ENCODE measurements at regions not wholly inside any gene's neighbourhood (a gene's known extent, or its start where the extent isn't known, plus 50 kb on each side); places are given as distances from the start of the nearest gene placed in this dataset.

DNA sequence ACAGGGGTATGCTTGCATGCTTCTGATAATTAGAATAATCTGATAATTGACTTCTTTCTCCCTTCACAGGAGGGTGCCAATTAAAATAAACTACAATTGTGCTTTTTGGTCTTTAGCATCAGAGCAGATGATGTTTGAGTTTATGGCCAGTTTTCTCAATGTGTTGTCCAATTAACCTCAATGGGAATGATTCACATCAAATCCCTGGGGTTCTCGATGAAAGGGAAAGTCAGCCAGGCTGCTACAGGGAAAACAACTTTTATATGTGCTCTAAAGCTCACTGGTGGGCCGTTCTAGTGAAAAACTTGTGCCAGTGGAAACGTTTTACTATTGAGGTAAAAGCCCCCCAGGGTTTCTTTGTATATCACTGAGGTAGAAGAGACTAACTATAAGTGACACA, 887.3 kb upstream of the CRIM1 start:
- TF ChIP-seq, protein P1, sequence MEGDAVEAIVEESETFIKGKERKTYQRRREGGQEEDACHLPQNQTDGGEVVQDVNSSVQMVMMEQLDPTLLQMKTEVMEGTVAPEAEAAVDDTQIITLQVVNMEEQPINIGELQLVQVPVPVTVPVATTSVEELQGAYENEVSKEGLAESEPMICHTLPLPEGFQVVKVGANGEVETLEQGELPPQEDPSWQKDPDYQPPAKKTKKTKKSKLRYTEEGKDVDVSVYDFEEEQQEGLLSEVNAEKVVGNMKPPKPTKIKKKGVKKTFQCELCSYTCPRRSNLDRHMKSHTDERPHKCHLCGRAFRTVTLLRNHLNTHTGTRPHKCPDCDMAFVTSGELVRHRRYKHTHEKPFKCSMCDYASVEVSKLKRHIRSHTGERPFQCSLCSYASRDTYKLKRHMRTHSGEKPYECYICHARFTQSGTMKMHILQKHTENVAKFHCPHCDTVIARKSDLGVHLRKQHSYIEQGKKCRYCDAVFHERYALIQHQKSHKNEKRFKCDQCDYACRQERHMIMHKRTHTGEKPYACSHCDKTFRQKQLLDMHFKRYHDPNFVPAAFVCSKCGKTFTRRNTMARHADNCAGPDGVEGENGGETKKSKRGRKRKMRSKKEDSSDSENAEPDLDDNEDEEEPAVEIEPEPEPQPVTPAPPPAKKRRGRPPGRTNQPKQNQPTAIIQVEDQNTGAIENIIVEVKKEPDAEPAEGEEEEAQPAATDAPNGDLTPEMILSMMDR (conservative IDR thresholded peaks at IDR 0.05; ENCODE audit: control insufficient read depth, insufficient read depth, low read depth, low read length): no peak
- H3K4me3 ChIP-seq (ENCODE audit: control insufficient read depth, low read depth, low read length): no peak overlapping the region
- DNase-seq (ENCODE audit: low read depth): no peak

DNA sequence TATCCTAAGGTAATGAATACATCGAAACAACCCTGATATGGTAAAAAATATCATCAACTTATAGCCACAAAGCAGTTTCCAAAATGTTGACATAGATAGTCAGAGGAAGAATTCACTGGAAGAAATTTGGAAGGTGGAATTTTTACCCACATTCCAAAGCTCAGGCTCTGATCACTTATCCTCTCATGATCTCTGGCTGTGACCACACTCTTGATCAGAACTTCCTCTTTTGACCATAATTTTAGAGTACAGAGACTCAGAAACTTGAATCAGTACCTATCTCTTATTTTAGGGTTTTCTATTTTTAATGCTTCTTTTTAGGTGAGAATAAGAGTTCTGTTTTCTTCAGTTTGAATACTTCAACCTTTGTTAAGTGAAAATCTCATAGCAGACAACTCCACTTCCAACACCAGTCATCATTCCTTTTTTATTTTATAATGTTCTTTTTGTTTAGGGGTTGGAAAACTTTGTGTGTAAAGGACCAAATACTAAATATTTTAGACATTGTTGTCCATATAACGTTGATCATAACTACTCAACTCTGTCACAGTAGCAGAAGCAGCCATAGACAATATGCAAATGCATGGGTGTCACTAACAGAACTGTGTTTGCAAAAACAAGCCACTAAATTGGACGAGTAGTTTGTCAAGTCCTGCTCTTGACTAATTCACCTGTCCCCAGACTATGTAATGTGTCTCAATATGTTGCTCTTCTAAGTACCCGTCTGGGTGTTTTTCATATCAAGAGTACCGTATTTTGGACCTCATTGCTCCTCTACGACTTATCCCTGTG, 891.6 kb upstream of the CRIM1 start:
- H3K4me3 ChIP-seq (ENCODE audit: control insufficient read depth, low read depth, low read length): no peak overlapping the region
- TF ChIP-seq, protein P1 (conservative IDR thresholded peaks at IDR 0.05; ENCODE audit: control insufficient read depth, insufficient read depth, low read depth, low read length): no peak
- DNase-seq (ENCODE audit: low read depth): no peak

DNA sequence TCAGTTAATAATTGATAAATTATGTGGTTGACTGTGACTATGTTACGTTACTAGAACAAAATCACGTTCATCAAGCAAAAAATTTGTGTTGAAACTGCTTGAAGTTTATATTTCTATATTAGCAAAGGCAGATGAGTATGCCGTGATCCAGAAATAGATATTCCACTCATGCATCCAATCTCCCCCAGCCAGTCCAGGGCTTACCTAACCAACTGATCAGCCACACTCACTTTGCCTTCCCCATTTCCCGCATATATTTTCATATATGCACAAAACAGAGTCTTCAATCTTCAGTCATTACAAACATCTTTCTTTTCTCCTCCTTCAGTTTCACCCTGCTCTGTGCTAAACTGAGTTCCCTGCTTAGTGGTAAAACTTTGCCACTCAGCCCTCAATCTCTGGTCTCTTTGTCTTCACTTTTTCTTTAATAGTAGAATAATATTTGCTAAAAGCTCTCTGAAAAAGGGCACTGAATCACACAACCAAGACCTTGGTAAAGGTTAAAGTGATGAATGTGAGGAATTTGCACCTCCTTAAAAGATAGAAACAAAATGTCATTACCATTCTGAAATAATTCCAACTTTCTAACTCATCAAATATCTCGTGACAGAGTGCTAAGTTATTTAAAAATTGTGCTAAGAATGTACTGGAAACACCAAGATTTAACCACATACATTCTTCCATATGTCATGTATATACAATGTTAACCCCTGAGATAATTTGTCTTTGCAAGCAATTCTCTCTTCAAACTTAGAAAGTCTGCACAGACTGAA, 893.2 kb upstream of the CRIM1 start:
- no peak for DNase-seq (ENCODE audit: low read depth)
- TF ChIP-seq, protein P1 (conservative IDR thresholded peaks at IDR 0.05; ENCODE audit: control insufficient read depth, insufficient read depth, low read depth, low read length): no peak
- no peak overlapping the region for H3K4me3 ChIP-seq (ENCODE audit: control insufficient read depth, low read depth, low read length)

DNA sequence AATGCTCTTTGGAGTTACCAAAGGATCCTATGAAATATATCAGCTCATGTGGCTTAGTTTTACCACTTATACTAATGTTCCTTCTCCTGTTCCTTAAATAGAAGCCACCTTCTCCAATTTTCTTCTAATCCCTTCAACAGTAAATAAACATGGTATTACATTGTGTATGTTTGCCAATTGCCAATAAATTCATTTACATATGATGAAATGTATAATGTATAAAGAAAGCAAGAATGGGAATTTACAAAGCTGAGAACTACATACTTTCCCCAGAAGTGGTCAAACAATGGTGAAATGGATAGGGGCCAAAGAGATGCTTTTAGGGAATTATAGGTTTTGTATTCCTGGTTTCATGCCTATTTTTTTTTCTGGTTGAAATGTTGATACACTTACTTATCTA, 894.2 kb upstream of the CRIM1 start:
- TF ChIP-seq, protein P1 (conservative IDR thresholded peaks at IDR 0.05; ENCODE audit: control insufficient read depth, insufficient read depth, low read depth, low read length): no peak
- no peak overlapping the region for H3K4me3 ChIP-seq (ENCODE audit: control insufficient read depth, low read depth, low read length)
- DNase-seq (ENCODE audit: low read depth): no peak

DNA sequence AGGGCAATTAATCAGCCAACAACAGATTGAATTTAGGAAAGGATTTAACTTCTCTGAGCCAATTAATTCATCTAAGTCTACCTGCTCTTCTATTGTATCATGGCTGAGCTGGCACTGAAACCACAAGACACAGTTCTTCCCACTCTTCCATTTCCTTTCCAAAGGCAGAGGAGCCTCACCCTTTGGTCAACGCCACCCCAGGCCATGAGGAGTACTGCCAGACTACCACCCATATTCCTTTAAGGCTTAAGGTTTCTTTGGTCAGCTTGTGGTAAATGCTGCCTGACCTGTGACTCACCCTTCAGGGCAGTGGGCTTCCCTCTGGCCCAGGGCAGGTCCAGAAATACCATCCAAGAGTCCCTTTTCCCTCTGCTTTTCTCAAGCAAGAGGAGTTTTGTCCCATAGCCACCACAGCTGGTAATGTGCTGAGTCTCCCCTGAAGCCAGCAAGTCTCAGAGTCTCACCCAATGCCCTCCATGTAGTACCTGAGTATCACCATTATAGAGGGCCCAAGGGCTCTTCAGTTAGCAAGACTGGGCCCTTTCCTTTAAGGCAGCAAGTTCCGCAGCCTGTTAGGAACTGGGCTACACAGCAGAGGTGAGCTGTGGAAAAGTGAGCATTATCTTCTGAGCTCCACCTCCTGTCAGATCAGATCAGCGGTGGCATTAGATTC, 900.5 kb upstream of the CRIM1 start:
- DNase-seq (ENCODE audit: low read depth): no peak
- TF ChIP-seq, protein P1 (conservative IDR thresholded peaks at IDR 0.05; ENCODE audit: control insufficient read depth, insufficient read depth, low read depth, low read length): no peak
- no peak overlapping the region for H3K4me3 ChIP-seq (ENCODE audit: control insufficient read depth, low read depth, low read length)

DNA sequence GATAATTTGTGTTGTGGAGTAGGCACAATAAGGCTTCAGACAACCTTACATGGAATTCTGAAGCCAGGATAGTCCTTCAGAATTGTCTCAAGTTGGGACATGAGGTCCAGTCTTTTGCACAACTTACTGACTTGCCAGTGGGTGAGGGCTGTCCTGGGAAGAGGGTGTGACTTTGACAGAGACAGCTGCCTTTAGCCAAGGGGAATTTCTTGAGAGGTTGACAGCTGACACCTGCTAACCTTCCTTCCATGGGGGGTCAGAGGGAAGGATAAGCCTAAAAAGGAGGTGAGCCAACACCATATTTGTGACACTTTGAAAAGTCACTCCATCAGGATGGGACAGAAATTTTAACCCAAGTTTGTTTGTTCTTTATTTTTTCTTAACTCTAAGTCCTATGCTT, 907.8 kb upstream of the CRIM1 start:
- DNase-seq (ENCODE audit: low read depth): no peak
- TF ChIP-seq, protein P1 (conservative IDR thresholded peaks at IDR 0.05; ENCODE audit: control insufficient read depth, insufficient read depth, low read depth, low read length): no peak
- H3K4me3 ChIP-seq (ENCODE audit: control insufficient read depth, low read depth, low read length): no peak overlapping the region
